Transverse colon (tissue), 4 donors: ENCODE measurements at regions not wholly inside any gene's neighbourhood (a gene's known extent, or its start where the extent isn't known, plus 50 kb on each side); places are given as distances from the start of the nearest gene placed in this dataset.

Experiments used
- DNase-seq: peaks from one replicate; pipeline ENCODE4 v3.0.0-alpha.2; 2019
- H3K27ac ChIP-seq, 4 donors: fragments of 200-600 bp; sonication (generic); 2 replicates each; pipeline ENCODE4 v1.5.1; 2016 to 2018; ENCODE audit warnings: inconsistent platforms in 4 of 4
- H3K27me3 ChIP-seq: fragments of 200-600 bp; sonication (generic); 2 replicates; pipeline ENCODE4 v1.5.1; 2017; ENCODE audit warnings: inconsistent platforms
- H3K36me3 ChIP-seq, 4 donors: fragments of 200-600 bp; sonication (generic); 2 replicates each; pipeline ENCODE4 v1.5.1; 2017 to 2019; ENCODE audit warnings: inconsistent platforms in 4 of 4
- H3K4me1 ChIP-seq, 4 donors: fragments of 200-600 bp; sonication (generic); 2 replicates each; pipeline ENCODE4 v1.5.1; 2017 to 2020; ENCODE audit warnings: inconsistent platforms in 4 of 4
- H3K4me3 ChIP-seq, 4 donors: fragments of 200-600 bp; sonication (generic); 1 replicate in 1 of 4; 2 replicates in 3 of 4; pipeline versions ENCODE4 v1.5.1 to v1.6.1; 2017 to 2019; ENCODE audit warnings: inconsistent platforms in 4 of 4
- H3K9me3 ChIP-seq, 2 donors: fragments of 200-600 bp; sonication (generic); 2 replicates each; pipeline ENCODE4 v1.5.1; 2017 to 2019; ENCODE audit warnings: inconsistent platforms in 2 of 2
- EP300 ChIP-seq: sonication (generic); formaldehyde crosslinking; IDR thresholded peaks from one replicate; pipeline ENCODE4 v1.6.1; 2017; ENCODE audit warnings: antibody characterized with exemption, low read depth
- POLR2A ChIP-seq: fragments of 450-650 bp; IDR thresholded peaks from one replicate; pipeline ENCODE4 v1.6.1; 2016; ENCODE audit warnings: antibody characterized with exemption, mild to moderate bottlenecking, moderate library complexity
- POLR2AphosphoS5 ChIP-seq, 3 donors: sonication (generic); formaldehyde crosslinking; IDR thresholded peaks; one replicate each; pipeline ENCODE4 v1.6.1; 2016; ENCODE audit warnings: antibody characterized with exemption in 3 of 3
- WGBS, 2 donors: methylation state at CpG; one replicate each; pipeline ENCODE4 v1.1.5; 2018; ENCODE audit warnings: low coverage in 1 of 2; 5-methylcytosine and 5-hydroxymethylcytosine counted together
- in situ Hi-C, 4 donors: fragments of 200-750 bp; cut with MboI; loops; one replicate each; pipeline versions ENCODE4 v1.15.0 to v1.15.1; 2017; ENCODE audit warnings: low sequenced_read_pairs in 3 of 4, low pct_ligation_motif_present in 1 of 4, low pct_unique_long_range_greater_than_20kb in 1 of 4
- intact Hi-C: fragments of 100-400 bp; cut with DNase I; formaldehyde crosslinking; loops from one replicate; pipeline ENCODE4 v1.15.1; 2023; ENCODE audit warnings: low total_unique reads
- TF ChIP-seq, protein P1 (sequence below), 5 experiments: fragments of 200-600 bp in 3 of 5; fragments of 450-650 bp in 2 of 5; sonication (generic) in 3 of 5; IDR thresholded peaks; 1 replicate in 2 of 5; 2 replicates in 3 of 5; pipeline ENCODE4 v1.5.1; 2016 to 2017; ENCODE audit warnings: antibody characterized with exemption in 5 of 5, inconsistent platforms in 3 of 5, mild to moderate bottlenecking in 2 of 5, moderate library complexity in 1 of 5

- Histone ChIP-seq H3K9me3 (peaks cover 5 to 13% of the 10 kb centered on the region in 2 donors), H3K4me3 (no peak overlapping the region), H3K36me3 (no peaks in the 10 kb centered on the region), H3K27me3 (no peaks in the 10 kb centered on the region), H3K4me1 (no peaks in the 10 kb centered on the region), H3K27ac (no peak overlapping the region)
- DNase-seq: no peak
- intact Hi-C loops (no loop called here), in situ Hi-C loops (no loop called here)
- TF ChIP-seq POLR2A (no peak), EP300 (no peak), POLR2AphosphoS5 (IDR thresholded peaks at IDR 0.05) (no peak)
- TF ChIP-seq, protein P1, sequence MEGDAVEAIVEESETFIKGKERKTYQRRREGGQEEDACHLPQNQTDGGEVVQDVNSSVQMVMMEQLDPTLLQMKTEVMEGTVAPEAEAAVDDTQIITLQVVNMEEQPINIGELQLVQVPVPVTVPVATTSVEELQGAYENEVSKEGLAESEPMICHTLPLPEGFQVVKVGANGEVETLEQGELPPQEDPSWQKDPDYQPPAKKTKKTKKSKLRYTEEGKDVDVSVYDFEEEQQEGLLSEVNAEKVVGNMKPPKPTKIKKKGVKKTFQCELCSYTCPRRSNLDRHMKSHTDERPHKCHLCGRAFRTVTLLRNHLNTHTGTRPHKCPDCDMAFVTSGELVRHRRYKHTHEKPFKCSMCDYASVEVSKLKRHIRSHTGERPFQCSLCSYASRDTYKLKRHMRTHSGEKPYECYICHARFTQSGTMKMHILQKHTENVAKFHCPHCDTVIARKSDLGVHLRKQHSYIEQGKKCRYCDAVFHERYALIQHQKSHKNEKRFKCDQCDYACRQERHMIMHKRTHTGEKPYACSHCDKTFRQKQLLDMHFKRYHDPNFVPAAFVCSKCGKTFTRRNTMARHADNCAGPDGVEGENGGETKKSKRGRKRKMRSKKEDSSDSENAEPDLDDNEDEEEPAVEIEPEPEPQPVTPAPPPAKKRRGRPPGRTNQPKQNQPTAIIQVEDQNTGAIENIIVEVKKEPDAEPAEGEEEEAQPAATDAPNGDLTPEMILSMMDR (IDR thresholded peaks at IDR 0.05): no peak
- 82 to 87% methylated on average over 4 of the region's 4 CpGs for WGBS, 2 donors
These were observed 1221.6 kb upstream of the PHF14 start for GRCh38 chr7:9752033-9752432.

GRCh38 chr7:9761224-9761623 is 1212.4 kb upstream of the PHF14 start:
- H3K4me1 ChIP-seq: no peaks in the 10 kb centered on the region
- in situ Hi-C loops: no loop called here
- no peak for DNase-seq
- WGBS, 2 donors: 52 to 60% methylated on average over 2 of the region's 2 CpGs
- TF ChIP-seq POLR2AphosphoS5 (IDR thresholded peaks at IDR 0.05) (no peak), POLR2A (no peak), EP300 (no peak)
- TF ChIP-seq, protein P1 (IDR thresholded peaks at IDR 0.05): no peak
- no peak overlapping the region for H3K4me3 ChIP-seq
- no peak overlapping the region for H3K27ac ChIP-seq
- H3K36me3 ChIP-seq: no peaks in the 10 kb centered on the region
- intact Hi-C loops: no loop called here
- H3K27me3 ChIP-seq: no peaks in the 10 kb centered on the region
- no peaks in the 10 kb centered on the region for H3K9me3 ChIP-seq

DNA sequence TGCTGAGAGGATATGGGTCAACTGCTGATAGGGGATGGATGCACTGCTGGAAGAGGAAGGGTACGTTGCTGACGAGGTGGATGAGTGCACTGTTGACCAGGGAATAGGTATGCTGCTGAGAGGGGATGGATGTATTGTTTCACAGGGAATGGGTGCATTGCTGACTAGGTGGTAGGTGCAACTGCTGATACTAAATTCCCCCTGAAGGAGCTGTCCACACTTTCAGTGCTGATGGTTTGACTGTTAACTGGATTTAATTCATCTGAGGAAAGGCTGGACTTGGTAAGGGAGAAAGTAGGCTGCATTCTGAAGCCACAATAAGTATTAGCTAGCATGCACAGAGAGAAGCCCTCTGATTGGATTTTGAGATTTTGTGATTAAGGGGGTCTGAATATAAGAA is 1196.8 kb upstream of the PHF14 start:
- intact Hi-C loops (no loop called here), in situ Hi-C loops (no loop called here)
- Histone ChIP-seq H3K27me3 (no peaks in the 10 kb centered on the region), H3K27ac (no peak overlapping the region), H3K9me3 (peaks cover 0 to 4% of the 10 kb centered on the region in 2 donors), H3K4me1 (no peaks in the 10 kb centered on the region), H3K36me3 (no peaks in the 10 kb centered on the region), H3K4me3 (no peak overlapping the region)
- 74 to 79% methylated on average over 2 of the region's 2 CpGs for WGBS, 2 donors
- no peak for TF ChIP-seq POLR2A
- TF ChIP-seq, protein P1 (IDR thresholded peaks at IDR 0.05): no peak
- TF ChIP-seq EP300: no peak
- no peak for TF ChIP-seq POLR2AphosphoS5 (IDR thresholded peaks at IDR 0.05)
- DNase-seq: no peak

DNA sequence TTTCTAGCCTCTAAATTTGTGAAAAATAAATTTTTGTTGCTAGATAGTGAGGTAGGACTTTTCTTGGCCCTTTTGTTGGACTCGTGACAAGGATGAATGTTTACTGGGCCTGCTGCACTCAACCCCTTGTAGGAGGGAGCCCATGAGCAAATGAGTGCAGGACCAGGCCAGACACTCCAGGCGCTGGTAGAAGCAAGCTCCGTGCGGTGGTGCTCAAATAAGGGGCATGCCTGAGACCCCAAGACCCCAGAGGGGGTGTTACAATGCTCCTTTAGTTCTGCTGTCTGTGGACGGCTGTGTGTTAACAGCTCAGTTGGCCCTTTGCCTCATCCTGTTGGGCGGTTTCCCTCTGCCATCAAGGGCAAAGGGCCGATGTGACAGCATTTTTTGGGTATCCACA is 1195.3 kb upstream of the PHF14 start:
- H3K36me3 ChIP-seq: no peaks in the 10 kb centered on the region

More for the DNA sequence above, 1195.3 kb upstream of the PHF14 start:
- TF ChIP-seq POLR2AphosphoS5 (IDR thresholded peaks at IDR 0.05) (no peak), POLR2A (no peak)
- TF ChIP-seq, protein P1 (IDR thresholded peaks at IDR 0.05): no peak
- no peak overlapping the region for H3K27ac ChIP-seq
- in situ Hi-C loops: no loop called here
- peaks cover 0 to 4% of the 10 kb centered on the region in 2 donors for H3K9me3 ChIP-seq
- intact Hi-C loops: no loop called here
- H3K4me3 ChIP-seq: no peak overlapping the region
- no peaks in the 10 kb centered on the region for H3K27me3 ChIP-seq
- WGBS, 2 donors: 67 to 90% methylated on average over 1 to 7 of the region's 7 CpGs
- no peak for DNase-seq
- no peaks in the 10 kb centered on the region for H3K4me1 ChIP-seq
